NCI-H69 (cell line): ENCODE measurements at regions not wholly inside any gene's neighbourhood (a gene's known extent, or its start where the extent isn't known, plus 50 kb on each side); places are given as distances from the start of the nearest gene placed in this dataset.
A peak's percentile ranks its signal among the peaks of the same experiment; 100 is the strongest.

Experiments
- DNase-seq: peaks from one replicate; lab custom pipeline; 2025; lab: John Stamatoyannopoulos, UW

DNA sequence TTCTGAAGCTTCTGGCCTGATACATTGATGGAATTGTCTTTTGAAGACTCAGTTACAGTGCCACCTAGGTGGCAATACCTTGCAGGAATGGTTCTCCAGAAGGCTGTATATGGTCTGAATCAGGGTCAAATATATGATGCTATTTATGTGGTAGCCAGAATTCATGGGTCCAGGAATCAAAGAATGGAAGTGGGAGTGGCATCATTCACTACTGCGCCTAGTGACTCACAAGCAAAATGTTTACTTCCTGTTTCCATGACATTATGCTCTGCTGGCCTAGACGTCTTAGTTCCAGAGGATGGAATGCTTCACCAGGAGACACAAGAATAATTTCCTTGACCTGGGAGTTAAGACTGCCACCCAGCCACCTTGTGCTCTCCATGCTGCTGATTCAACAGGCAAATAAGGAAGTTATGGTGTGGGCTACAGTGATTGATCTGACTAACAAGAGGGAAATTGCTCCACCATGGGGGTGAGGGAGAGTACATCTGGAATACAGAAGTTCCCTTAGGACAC is 491.8 kb downstream of the ETS1 start:
- peak; percentile 13 for DNase-seq

DNA sequence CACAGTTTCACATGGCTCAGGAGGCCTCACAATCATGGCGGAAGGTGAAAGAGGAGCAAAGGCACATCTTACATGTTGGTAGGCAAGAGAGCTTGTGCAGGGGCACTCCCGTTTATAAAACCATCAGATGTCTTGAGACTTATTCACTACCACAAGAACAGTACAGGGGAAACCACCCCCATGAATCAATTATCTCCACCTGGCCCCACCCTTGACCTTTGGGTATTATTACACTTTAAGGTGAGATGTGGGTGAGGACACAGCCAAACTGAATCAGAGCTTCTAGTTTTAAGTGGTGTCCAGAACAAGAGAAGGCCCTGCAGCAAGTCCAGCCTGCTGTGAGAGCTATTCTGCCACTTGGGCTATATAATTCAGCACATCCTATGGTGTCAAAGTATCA is 493.7 kb downstream of the ETS1 start:
- no peak for DNase-seq

DNA sequence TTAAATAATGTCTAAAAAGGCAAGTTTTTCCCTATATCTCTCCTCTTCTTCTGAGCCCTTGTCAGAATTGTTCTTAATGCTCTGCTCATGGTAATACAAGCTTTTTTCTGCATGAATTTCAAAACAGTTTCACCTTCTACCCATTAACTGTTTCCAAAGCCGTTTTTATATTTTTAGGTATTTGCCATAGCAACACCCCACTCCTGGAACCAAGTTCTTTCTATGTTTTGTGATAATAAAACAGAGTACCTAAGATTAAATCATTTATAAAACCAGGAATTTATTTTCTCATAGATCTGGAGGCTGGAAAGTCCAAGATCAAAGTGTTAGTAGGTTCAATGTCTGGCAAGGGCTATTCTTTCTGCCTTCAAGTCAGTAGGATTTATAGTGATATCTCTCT is 497.4 kb downstream of the ETS1 start:
- no peak for DNase-seq

DNA sequence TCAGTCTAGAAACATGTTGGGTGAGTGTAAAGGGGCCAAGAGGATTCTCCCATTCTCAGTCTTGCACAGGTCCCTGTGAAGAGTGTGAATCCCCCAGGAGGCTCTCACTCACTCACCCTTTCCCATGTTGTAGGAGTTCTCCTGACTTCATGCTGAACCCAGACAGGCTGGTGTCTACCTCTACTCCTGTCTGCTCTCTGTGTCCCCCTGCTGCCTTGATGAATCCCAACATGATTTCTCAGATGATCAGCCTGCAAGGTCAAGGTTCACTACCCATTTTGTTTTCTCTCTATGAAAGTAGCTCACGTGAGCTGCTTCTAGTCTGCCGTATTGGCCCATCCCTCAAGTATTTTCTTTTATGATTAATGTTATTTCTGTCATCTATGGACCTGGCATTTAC is 500.6 kb downstream of the ETS1 start:
- no peak for DNase-seq

DNA sequence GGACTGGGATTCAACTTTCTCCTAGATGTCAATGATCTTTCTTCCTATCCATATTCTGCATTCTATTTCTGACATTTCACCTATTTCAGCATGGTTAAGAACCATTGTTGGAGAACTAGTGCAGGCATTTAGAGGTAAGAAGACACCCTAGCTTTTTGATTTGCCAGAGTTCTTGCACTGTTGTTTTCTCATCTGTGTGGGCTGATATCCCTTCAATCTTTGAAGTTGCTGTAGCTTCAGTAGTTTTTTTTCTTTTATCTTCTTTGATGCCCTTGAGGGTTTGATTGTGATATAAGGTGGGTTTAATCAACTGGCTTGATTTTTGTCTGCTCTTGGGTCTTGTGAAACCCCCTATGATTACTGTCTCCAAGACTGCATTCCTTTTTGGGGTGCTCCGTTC is 502.1 kb downstream of the ETS1 start:
- DNase-seq: no peak

DNA sequence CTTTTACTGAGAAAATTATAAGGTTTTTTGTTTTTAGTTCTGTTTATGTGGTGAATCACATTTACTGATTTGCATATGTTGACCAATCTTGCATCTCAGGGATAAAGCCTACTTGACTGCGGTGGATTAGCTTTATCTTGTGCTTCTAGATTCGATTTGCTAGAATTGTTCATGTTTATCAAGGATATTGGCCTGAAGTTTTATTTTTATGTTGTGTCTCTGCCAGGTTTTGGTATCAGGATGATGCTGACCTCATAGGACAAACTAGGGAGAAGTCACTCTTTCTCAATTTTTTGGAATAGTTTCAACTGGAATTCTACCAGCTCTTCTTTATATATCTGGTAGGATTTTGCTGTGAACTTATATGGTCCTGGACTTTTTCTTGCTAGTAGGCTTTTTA is 504.8 kb downstream of the ETS1 start:
- DNase-seq: no peak

DNA sequence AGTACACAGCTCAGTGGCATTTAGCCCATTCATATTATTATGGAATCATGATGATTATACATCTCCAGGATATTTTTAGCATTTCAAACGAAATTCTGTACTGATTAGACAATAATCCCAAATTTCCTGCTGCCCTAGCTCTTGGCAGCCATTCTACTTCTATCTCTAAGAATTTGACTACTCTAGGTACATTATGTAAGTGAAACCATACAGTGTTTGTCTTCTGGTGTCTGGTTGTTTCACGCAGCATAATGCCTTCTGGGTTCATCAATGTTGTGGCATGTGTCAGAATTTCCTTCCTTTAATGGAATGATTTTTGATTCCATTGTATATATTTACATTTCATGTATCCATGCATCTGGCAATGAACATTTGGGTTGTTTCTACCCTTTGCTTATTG is 517.7 kb downstream of the ETS1 start:
- DNase-seq: no peak

DNA sequence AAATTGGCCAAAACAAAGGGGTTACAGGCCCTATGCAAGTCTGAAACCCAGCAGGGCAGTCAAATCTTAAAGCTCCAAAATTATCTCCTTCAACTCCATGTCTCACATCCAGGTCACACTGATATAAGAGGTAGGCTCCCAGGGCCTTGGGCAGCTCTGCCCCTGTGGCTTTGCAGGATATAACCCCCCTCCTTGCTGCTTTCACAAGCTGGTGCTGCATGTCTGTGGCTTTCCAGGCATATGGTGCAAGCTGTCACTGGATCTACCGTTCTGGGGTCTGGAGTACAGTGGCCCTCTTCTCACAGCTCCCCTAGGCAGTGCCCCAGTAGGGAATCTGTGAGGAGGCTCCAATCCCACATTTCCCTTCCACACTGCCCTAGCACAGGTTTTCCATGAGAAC is 519.6 kb downstream of the ETS1 start:
- no peak for DNase-seq

DNA sequence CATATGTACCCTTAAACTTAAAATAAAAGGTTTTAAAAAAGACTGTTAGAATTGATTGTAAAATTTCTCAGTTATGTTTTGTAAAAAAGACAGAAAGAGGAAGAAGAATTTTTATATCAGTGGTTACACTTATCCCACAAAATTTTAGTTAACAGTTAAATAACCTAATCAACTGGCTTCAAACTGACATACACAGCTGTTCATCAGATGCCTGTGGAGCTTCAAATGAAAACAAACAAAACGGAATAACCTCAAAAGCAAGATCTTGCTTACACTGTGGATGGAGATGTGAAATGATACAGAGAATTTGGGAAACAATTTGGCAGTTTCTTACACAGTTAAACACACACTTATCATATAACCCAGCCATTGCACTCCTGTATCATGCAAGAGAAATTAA is 521.0 kb downstream of the ETS1 start:
- no peak for DNase-seq

DNA sequence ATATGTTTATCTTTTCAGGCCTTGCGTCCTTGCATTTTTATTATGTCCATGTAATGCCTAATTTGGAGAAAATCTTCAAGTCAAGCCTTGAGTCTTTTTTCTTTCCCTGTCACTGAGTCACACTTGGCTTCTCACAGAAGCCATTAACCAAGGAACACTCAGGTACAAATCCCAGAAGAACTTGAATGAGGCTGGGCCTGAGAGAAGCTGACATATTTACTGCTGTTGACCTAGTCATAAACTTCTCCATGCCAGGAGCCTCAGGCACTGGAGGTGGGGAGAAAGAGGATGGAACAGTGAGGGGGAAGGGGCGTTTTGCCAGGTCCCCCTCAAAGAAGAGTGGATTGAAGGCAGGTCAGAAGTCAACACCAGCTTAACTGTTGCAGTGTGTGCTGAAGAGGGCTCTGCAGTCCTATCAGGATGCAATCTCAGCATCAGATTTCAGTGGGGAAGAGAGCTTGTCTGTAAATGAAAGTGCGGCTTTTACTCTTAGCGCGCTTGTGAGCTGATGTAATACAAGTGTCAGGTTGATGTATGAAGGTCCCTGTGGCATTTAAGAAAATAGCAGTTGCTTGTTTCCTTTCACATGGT is 526.0 kb downstream of the ETS1 start:
- DNase-seq: peak; percentile 89

DNA sequence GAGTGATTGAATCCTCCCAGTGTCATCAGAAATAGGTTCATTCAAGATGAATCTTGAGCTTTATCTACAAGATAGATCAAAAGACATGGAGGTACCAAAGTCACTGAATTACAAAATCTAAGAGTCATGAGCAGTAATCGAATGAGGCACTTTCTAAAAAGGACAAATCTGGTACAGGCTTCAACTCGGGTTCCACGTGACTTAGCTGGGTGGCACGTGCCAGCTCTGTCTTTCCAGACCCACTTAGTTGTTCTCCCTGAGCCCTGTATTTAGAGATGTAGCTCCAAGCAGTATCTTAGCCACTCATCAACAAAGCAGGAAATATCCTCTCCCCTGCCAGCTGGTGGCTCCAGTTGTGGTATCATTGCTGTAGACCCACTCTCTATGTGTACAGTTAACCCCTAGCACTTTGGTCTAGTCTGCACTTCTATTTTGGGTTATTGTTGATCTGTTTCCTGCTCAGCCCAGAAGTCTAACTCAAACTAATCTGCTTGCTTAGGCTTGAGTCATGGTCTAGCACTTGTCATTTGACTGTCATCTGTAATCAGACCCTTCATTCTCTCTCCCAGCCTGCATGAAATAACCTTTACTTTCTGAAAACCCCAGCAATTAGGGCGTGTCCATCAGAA is 528.7 kb downstream of the ETS1 start:
- peak; percentile 12 for DNase-seq

DNA sequence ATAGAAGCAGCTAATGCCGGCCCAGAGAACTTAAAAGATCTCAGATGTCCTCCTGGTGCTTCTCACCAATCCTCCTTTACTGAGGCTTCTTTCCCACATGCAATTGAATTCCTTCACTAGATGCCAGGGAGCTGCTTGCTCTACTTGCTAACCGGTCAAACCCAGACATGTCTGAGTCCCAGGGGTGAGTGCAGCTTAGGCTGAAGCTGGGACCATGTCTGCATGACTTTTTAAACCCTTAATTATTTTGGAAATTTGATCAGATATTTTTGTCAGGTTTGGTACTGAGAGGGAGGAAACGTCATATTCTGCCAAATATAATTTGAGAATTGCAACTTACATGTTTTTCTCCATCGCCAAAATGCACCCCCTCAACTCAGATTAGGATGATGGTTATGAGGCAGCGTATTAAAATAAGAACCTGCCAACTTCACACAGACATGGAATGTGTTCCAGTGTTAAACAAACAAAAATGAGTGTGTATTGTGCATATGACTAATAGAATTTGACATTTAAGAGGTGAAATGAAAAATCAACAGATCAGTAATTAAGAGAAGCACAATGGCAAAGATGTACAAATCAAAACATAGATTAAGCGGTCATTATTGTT is 529.5 kb downstream of the ETS1 start:
- no peak for DNase-seq

DNA sequence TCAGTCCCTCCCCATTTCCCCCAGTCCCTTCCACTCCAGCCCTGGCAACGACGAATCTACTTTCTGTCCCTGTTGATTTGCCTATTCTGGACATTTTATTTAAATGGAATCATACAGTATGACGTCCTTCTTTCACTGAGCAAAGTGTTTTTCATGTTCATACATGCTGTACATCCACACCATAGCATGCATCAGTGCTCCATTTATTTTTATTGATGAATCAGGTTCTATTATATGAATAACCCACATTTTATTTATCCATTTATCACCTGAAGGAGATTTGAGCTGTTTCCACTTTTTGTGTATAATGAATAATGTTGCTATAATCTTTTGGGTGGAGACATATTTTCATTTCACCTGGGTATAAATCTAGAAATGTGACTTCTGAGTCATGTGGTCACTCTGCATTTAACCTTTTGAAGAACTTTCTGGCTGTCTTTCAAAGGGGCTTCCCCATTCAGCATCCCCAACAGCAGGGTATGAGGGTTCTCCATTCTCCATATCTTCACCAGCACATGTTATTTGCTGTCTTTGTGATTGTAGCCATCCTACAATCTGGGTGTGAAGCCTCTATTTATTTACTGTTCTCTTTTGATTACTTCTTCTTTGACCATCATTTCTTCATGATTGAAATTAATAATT is 531.7 kb downstream of the ETS1 start:
- DNase-seq: no peak

DNA sequence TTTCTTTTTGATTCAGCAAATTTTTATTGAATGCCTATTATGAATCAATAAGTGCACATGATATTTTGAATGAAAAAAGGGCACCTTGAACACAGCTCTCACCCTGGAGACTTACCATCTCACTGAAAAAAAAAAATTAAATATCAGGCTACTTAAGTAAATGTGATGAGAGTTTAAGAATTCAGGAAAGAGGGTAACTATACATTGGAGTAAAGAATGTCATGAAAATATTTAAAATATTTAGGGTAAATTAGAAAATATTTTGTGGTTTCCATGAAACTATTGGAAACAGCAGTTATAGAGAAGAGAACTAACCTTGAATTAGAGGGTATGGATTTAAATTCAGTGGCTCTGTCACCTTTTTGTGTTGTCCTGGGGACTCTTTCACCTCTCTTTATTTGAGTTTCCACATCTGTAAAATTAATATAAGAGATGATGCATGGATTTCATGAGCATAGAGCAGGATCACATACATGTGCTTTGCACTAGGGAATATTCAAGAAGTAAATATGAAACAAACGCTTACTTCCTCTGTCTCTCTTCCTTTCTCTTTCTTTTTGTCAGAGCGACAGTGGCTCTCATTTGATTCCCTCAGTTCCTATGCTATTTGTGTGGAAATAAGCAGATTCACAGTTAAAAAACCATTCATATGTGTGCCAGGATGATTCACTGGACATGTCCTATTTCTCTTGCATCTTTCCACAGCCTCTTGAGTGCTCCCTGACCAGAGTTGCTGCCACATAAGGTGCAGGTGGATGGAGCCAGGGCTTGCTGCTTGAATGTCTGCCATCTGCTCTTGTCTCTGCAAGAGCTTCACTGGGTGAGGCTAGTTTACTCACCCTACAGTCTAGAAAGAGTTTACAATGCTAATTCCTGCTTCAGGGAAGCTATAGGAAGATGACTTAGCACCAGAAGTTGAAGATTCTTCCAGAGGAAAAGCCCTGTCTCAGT is 533.1 kb downstream of the ETS1 start:
- peak; percentile 10 for DNase-seq

DNA sequence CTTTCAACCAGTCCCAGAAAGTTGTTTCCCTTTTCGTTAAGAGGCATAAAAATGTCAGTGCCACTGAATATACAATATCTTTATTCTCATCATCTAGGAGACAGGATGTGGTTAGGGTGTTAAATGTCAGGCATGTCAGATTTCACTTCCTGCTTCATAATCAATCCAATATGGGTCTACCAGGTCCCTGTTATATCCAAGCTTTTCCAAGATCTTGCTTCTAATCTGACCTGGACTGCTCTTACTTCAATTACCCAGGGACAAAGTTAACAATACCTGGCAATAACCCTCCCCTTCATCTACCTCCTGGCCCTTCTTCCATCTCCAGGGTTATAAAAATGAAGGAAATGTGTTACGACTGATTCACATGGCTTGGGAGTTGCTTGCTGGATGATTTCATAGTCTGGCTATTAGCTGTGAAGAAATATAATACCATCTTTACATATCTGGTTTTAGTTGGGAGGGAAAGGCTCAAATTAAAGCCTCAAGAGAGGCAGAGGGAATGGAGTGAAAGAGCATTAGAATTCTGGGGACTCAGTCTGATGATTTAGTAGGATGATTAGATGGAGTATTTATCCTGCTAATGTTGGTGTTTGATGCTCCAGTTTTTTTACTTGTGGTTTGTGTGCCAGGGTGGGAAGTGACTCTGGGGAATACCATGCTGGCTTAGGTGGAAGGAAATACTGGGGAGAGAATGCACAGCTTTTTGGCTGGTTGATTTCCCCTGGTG is 534.3 kb downstream of the ETS1 start:
- peak; percentile 44 for DNase-seq

DNA sequence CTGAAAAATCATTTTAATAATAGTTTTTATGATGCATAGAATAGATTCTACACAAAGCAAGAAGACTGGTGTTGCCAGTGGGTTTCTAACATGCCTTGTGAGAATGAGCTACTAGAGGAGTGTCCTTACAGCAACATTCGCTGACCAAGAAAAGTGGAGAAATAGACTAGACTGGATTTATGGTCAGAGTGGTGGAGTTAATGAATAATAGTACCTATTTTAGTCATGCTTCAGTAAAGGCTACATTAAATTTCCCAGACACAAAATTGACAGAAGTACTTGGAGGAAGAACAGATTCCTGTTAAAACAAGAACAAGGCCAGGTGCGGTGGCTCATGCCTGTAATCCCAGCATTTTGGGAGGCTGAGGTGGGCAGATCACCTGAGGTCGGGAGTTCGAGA is 539.2 kb downstream of the ETS1 start:
- no peak for DNase-seq

DNA sequence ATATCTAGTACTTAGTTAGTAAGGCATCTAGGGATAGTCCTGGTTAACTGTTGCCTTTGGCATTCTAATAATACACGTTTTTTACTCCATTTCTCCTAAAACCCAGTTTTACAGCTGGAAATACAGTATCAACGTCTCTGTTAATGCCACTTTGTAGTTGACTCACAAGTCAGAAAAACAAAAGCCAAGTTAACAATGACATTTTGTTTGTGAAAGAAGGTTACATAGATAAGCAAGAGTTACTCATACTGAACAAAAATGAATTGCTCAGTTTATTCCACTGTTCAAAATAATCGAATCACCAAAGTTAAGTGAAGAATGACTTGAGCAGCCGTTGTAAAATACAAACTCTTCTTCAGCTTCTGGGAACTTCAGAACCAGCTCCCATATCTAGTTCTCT is 540.3 kb downstream of the ETS1 start:
- DNase-seq: no peak

DNA sequence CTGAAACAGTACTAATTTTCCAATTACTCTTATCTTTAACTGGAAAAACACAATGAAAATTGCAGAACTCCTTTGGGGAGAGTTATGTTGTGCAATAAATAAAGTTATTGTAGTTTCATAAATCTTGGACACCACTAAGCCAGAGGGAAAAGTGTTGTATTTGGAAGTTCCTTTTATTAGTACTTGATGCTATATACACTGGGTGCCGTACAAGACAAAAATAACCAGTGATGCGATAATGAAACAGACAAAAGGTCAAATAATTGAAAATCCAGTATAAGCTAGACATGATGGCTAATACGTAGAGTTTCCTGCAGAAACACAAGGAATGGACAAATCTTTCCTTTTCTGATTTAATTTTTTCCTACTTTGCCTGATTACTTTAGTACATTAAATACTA is 541.1 kb downstream of the ETS1 start:
- no peak for DNase-seq

DNA sequence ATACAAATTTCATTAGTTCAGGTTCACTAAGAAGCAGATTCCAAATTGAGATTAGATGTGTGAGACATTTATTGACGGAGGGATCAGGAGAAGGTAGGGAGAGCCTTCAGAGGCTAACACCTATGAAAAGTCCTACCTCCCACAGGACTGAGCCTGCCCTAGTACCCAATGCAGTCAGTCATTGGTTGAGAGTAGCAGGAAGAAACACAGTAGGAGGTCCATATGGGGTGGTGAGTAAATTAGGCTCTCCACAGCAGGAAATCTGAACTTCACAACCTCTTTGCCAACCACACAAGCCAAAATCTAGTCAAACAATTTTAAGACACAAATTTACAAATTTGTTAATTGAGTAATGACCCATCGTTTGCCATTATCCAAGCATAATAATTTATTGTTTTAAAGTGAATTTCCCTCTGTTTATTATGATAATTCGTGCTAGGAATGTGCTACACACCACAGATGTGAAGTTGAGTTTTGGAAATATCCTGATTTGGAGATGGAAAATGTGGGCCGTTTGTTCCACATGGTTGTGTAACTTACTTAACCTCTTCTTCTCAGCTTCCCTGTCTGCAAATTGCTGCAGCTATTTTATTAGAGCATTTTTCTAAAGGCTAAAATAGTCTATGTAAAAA is 542.1 kb downstream of the ETS1 start:
- peak; percentile 44 for DNase-seq

DNA sequence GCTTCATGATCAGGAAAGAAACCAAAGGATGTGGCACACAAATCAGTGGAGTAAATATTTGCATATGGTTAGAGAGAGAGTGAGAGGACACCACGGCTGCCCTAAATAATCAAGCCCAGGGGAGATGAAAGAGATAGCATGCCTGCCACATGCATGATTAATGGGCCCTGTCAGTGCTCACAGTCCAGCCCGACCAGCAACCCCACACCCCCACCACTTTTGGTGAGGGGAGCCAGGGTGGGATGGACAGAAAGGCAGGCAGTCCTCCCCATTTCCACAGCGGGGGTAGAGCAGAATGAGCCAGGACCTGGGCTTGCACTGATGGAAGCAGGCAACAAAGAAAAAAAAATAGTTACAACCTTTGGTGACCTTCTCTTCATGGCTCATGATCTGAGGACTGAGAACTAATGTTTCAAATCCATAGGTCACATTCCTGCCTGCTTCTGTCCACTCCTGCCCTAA is 545.0 kb downstream of the ETS1 start:
- DNase-seq: peak; percentile 24

DNA sequence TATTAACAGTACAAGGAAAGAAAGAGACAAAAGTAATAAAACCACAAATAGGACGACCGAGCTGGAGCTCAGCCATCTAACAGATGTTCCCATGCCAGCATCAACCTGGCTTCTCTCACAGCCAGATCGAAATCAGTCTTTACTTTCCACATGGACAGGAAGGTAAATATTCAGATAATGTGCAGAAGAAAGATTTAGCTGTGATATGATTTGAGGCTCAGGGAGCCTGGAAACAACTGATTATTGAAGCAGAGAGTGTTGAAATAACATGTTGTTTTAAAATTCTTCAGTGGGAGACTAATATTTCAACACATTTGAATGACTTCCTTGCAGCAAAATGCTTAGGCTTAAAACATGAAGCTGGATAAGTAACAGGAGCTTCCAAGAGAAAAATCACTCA is 546.8 kb downstream of the ETS1 start:
- DNase-seq: no peak
